Esophagus (tissue), 2 donors: ENCODE measurements at regions not wholly inside any gene's neighbourhood (a gene's known extent, or its start where the extent isn't known, plus 50 kb on each side); places are given as distances from the start of the nearest gene placed in this dataset.

Experiments
- H3K27ac ChIP-seq, 2 donors: one replicate each; pipeline ENCODE4 v1.5.1; 2013; ENCODE audit warnings: low read depth in 2 of 2, mild to moderate bottlenecking in 2 of 2, inconsistent platforms in 1 of 2, low read length in 1 of 2, moderate library complexity in 1 of 2
- H3K27me3 ChIP-seq, 2 donors: one replicate each; pipeline ENCODE4 v1.6.1; 2013; ENCODE audit warnings: low read length in 2 of 2, control low read depth in 1 of 2, mild to moderate bottlenecking in 1 of 2; ENCODE audit not compliant: insufficient read depth in 2 of 2, control insufficient read depth in 1 of 2
- H3K36me3 ChIP-seq, 2 donors: one replicate each; pipeline ENCODE4 v1.6.1; 2013; ENCODE audit warnings: low read length in 1 of 2; ENCODE audit not compliant: control insufficient read depth in 2 of 2, insufficient read depth in 2 of 2
- H3K4me1 ChIP-seq, 2 donors: one replicate each; pipeline ENCODE4 v1.6.1; 2013; ENCODE audit warnings: low read length in 1 of 2; ENCODE audit not compliant: control insufficient read depth in 2 of 2, insufficient read depth in 2 of 2
- H3K4me3 ChIP-seq, 2 donors: one replicate each; pipeline ENCODE4 v1.5.1; 2013; ENCODE audit warnings: low read length in 2 of 2, mild to moderate bottlenecking in 2 of 2, low read depth in 1 of 2, moderate library complexity in 1 of 2
- H3K9me3 ChIP-seq, 2 donors: one replicate each; pipeline ENCODE4 v1.6.1; 2013; ENCODE audit warnings: mild to moderate bottlenecking in 2 of 2, low read depth in 1 of 2, low read length in 1 of 2, moderate library complexity in 1 of 2; ENCODE audit not compliant: control insufficient read depth in 2 of 2, insufficient read depth in 1 of 2
- WGBS, 2 donors: extraction: QIAGEN DNeasy Blood & Tissue Kit; methylation state at CpG; one replicate each; pipeline ENCODE4 v1.1.7; 2013; 5-methylcytosine and 5-hydroxymethylcytosine counted together
- donor health status: healthy with polysubstance abuse.
- donor health status: Bipolar disorder and iron deficiency.

GRCh38 chr1:59243550-59243949 is 53.3 kb upstream of the FGGY start:
- Histone ChIP-seq H3K36me3 (no peaks in the 10 kb centered on the region), H3K27me3 (no peaks in the 10 kb centered on the region), H3K4me3 (no peak overlapping the region), H3K9me3 (no peaks in the 10 kb centered on the region), H3K27ac (no peak overlapping the region), H3K4me1 (no peaks in the 10 kb centered on the region)

GRCh38 chr1:59243978-59244377 is 52.9 kb upstream of the FGGY start:
- 91 to 100% methylated on average over 1 of the region's 1 CpG for WGBS, 2 donors
- Histone ChIP-seq H3K9me3 (no peaks in the 10 kb centered on the region), H3K4me1 (no peaks in the 10 kb centered on the region), H3K27me3 (no peaks in the 10 kb centered on the region), H3K4me3 (no peak overlapping the region), H3K36me3 (no peaks in the 10 kb centered on the region), H3K27ac (no peak overlapping the region)

GRCh38 chr1:59244891-59245290 is 52.0 kb upstream of the FGGY start:
- Histone ChIP-seq H3K4me3 (no peak overlapping the region), H3K4me1 (no peaks in the 10 kb centered on the region), H3K27me3 (no peaks in the 10 kb centered on the region), H3K9me3 (no peaks in the 10 kb centered on the region), H3K36me3 (no peaks in the 10 kb centered on the region), H3K27ac (no peak overlapping the region)
- 92 to 94% methylated on average over 1 of the region's 1 CpG for WGBS, 2 donors
